KG1 (cell line): ENCODE measurements at regions not wholly inside any gene's neighbourhood (a gene's known extent, or its start where the extent isn't known, plus 50 kb on each side); places are given as distances from the start of the nearest gene placed in this dataset.
"Not testable (repeated sequence)": the region's sequence is repeated elsewhere in the genome, so short reads cannot be mapped to it uniquely, and the experiment has no call there.

Experiments used
- DNase-seq: peaks from one replicate; lab custom pipeline; 2025; lab: John Stamatoyannopoulos, UW

GRCh38 chr21:32940079-32941014 is 85.4 kb upstream of the OLIG2 start:
- DNase-seq: peak; percentile 5

DNA sequence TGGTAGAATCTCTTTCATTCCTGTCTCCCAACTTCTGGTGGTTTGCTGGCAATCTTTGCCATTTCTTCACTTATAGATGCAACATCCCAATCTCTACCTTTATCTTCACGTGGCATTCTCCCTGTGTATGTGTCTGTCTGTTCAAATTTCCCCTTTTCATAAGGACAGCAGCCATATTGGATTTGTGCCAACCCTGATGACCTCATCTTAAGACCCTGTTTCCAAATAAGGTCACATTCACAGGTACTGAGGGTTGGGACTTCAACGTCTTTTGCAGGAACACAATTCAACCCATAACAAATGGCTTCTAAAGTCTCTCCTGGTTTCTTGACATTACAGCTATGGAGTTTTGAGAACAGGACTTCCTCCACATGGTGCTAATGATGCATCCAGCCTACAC is 84.5 kb upstream of the OLIG2 start:
- no peak for DNase-seq

DNA sequence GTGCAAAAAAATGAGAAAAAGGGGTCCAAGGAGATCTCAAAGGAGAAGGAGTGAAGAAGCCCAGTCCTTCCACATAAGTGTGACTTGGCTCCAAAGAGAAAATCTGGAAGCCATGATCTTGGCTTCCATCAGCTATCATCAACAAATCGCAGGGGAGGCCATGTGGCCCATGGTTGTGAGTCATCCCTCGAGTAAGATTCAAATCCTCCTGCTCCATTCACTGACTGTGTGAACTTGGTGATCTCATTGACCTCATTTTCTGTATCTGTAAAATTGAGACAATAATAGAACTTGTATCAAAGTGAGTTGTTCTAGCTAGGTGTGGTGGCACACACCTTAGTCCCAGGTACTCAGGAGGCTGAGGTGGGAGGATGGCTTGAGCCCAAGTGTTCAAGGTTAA is 79.1 kb upstream of the OLIG2 start:
- no peak for DNase-seq

DNA sequence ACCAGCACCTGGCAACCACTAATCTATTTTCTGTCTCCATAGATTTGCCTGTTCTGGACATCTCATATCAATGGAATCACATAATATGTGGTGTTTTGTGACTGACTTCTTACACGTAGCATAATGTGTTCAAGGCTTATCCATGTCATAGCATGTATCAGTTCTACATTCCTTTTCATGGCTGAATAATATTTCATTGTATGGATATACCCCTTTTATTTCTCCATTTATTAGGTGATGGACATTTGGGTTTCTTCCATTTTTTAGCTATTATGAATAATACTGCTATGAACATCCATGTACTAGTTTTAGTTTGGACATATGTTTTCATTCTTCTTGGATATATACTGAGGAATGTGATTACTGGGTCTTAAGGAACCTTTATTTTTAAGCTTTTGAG is 78.0 kb upstream of the OLIG2 start:
- DNase-seq: no peak

DNA sequence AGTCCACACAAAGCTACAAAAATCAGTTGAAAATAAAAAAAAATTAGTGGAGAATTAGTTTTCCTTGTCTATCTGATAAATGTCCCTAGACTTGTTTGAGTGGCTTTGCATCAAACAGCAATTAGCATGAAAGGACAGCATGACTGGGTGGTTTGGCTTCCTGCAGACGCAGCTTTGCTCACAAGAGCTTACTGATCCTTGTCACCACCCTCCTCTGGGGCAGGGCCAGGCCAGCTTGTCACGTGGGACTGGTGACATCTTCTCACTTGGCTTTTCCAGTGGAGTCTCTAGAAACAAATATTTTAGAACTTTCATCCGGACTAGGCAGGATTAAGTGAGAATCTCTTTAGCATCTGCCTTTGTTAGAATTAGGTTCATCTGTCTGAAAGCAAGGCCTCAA is 76.0 kb upstream of the OLIG2 start:
- DNase-seq: no peak

DNA sequence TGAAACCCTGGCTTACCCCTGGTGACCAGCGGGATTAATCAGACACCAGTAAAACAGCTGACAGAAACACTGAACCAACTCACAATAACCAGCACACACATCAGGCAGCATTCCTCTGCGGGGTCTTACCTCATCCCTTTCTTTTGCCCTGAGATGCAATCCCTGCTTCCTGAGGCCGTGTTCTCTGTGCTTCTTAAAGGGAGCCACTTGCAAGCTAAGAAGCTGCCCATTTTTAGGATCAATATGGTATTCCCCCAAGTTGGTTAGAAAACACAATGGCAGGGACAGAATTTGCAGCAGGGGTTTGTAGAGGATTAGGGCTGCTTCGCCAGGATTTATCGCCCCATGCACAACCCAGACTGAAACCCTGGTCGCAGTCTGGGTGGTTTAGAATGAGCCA is 74.7 kb upstream of the OLIG2 start:
- DNase-seq: no peak

- no peak for DNase-seq
These were observed 71.4 kb upstream of the OLIG2 start for GRCh38 chr21:32954353-32954752.

DNA sequence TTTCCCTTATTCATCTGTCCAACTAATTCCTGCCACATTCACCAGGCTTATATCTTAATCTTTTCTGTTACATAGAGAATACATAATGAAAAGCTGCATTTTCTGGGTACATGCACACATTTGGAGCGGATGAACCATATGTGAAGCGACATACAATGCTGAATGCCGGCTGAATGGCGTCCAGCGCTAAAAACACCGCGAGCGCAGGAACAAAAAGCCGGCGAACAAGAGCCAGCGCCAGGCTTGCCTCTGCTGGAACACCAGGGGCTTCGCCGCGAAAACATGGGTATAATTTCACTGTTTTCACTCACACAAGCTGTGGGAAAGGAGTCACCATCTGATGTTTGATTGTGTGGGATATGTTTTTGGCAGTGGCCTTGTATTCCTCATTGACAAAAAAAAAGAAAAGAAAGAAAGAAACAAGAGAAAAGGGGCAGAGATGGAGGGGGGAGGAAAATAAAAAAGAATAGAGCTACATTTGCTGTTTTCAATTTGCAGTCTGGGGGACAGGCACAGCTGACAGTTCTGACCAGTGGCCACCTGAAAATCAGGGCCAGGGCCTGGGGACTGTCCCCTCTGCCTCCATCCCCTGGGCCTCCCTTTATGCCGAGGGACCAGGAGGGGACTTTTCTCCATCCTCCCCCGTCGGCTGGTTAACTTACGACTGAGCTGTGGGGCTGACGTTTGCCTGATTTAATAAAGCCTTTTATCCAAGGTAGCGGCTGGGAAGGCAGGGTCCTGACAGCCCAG is 70.2 kb upstream of the OLIG2 start:
- no peak for DNase-seq

DNA sequence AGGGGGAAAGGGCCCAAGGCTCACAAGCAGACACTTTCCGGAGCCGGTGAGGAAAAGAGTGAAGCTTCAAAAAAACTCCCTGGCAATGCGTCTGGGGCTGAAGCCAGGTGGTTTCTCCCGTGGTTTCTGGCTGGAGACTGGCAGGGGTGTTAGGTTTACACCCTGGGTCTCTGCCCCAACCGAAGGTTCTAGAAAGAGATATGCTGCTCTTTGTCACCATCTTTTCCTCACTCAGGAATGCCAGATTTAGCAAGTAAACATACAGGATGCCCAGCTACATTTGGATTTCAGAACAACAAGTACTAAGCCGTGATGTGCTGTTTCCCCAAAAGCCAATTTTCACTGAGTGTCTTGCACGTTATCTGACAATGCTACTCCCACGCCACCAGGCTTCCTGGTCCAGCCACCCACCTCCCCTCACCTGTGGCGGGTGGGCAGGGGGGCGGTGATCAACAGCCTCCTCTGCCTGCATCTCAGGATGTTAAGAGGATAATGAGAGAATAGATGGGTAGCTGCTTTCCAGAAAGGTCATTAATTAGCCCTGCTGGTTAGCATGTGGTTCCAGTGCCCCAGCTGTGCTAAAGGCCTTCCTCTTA is 69.6 kb upstream of the OLIG2 start:
- no peak for DNase-seq

DNA sequence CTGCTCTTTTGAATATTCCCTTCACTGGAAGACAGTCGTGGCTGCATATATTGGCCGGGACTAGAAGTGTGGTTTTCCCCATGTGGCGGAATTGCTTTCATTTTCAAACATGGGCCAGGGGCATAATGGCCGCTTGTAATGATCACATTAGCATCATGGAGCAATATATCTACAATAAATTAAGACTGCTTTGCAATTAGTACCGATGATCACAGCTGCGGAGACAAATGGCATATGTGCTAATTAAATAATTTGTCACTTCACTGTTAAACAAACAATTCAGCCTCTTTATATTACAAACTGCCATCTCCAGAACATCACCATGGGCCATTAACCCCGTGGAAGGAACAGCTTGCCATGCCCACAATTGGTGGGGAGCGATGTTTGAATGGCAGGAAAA is 68.2 kb upstream of the OLIG2 start:
- DNase-seq: no peak

- no peak for DNase-seq
These were observed 67.3 kb upstream of the OLIG2 start for GRCh38 chr21:32958288-32959002.

DNA sequence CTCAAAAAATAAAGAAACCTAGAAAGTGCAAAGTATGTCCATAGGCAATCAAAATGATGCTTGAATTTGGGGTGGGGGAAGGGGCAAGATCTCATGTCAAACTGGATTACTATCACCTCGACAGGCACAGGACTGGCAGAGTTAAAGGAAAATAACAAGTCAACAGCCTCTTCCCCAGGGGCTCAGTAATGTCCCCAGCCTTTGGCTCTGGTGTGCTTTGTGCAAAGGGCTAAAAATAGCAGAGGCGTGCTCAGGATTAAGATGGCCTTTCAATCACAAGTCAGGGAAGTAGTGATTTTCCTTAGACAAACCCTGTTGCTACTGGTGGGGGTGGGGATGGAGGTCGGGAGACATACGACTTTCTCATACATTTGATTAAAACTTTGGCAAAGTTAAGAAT is 63.5 kb upstream of the OLIG2 start:
- DNase-seq: no peak

DNA sequence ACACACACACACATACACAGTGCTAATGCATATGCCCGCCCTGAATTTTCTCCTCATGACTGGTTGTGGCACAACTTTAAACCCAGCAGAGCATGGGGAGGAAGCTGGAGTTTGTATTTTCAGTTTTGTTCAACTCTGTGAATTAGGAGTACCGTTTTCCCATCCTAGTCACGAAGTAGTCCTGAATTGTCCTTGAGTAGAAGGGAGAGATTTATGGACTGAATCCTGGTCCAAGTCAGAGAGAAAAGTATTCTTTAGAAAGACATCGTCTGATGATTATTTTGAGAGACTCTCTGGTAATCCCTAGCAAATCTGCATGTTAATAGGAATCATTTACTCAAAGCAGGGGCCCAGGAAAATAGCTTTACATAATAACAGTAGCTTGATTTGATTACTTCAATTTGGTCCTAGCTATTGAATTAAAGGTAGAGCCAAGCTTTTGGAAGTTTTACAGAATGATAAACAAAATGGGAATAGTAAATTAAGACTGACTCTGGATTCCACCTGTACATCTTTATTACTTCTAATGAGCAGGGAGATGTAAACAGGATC is 60.5 kb upstream of the OLIG2 start:
- DNase-seq: no peak

DNA sequence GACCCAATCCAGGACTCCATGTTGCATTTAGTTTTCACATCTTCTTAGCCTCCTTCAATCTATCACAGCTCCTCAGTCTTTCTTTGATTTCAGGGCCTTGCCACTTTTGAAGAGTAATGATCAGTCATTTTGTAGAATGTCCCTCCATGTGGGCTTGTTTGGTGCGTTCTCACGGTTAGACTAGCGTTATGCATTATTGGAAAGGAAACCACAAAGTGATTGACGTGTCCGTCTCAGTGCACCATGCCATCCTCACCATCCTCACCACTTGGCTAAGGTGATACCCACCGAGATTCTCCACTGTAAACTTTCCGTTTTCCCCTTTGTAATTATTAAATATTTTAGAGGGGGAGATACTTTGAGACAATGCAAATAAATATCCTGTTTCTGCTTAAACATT is 59.6 kb upstream of the OLIG2 start:
- DNase-seq: no peak

DNA sequence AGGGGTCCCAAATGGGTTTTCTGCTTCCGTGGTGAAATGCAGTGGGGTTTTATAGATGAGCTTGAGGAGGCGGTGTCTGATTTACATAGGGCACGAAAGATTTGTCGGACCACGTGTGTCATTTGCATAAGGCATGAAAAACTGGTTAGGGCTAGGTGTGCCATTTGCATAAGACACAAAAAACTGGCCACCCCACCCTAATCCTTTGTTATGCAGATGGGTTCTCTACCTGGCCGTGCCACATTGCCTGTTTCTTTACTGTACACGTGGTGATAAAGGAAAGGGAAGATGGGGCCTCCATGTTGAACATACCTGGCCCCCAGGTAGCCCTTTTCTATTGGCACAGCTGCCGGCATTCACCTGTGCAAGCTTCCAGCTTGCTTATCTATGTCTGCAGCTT is 57.6 kb upstream of the OLIG2 start:
- DNase-seq: not testable (repeated sequence)

DNA sequence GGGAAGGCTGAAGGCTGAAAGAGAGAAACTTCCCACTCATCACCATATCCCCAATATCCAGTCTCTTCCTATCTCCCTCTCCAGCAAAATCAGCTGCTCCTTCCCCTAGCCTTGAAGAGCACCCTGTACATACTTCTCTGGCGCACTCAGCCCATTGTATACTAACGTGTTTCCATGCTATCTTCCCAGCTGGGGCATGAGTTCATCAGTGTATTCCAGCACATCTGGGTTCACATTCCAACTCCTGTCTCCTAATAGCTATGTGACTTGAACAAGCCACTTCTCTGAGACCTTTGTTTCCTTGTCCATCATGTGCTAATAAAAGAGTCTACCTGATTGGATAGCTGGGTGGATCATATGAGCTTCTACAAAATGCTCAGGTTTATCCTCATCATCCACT is 51.1 kb upstream of the OLIG2 start:
- no peak for DNase-seq

DNA sequence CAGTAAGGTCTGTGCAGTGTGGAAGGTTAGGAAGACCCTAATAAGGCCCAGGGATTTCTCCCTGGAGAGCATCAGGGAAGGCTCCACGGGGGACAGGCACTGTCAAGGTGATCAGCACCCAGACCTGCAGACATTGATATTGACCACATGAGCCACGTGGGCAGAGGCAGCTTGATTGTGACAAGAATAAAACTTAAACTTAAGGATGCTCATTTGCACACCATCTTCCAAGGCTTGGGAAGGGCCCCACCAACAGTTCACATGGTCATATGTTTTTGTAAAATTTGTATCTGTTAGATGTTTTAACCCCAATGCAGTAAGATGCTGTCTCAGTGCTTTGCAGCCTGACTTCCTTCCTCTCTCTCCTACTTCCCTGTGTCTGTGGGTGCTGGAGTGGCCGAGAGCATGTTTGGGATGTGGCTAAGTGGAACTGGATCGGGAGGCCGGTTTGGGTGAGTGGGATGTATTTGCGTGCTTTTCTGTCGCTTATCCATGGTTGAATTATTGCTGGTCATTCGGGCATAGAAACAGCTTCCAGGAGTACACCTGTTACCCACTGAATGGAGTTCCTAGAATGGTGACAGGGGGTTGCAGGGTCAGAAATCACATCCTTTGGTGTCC is 49.8 kb upstream of the OLIG2 start:
- DNase-seq: no peak
